NT2/D1 (cell line): ENCODE measurements at regions not wholly inside any gene's neighbourhood (a gene's known extent, or its start where the extent isn't known, plus 50 kb on each side); places are given as distances from the start of the nearest gene placed in this dataset.
"Not testable (repeated sequence)": the region's sequence is repeated elsewhere in the genome, so short reads cannot be mapped to it uniquely, and the experiment has no call there.

Source experiments
- DNase-seq: peaks from one replicate; pipeline ENCODE4 v3.0.0-alpha.2; 2011; ENCODE audit warnings: low read depth, low spot score
- H3K27me3 ChIP-seq: 2 replicates; pipeline ENCODE4 v1.6.0; 2011; ENCODE audit warnings: mild to moderate bottlenecking; ENCODE audit not compliant: insufficient read length, insufficient read depth
- H3K36me3 ChIP-seq: 2 replicates; pipeline ENCODE4 v1.6.1; 2011; ENCODE audit warnings: mild to moderate bottlenecking, low read length, mixed read lengths; ENCODE audit not compliant: insufficient read depth, insufficient read length
- H3K4me1 ChIP-seq: 2 replicates; pipeline ENCODE4 v1.5.1; 2011; ENCODE audit not compliant: insufficient read depth, insufficient read length
- H3K4me3 ChIP-seq: 2 replicates; pipeline ENCODE4 v1.5.1; 2011; ENCODE audit warnings: low read depth; ENCODE audit not compliant: insufficient read length
- H3K9ac ChIP-seq: 2 replicates; pipeline ENCODE4 v1.6.0; 2011; ENCODE audit warnings: low read depth; ENCODE audit not compliant: insufficient read length
- H3K9me3 ChIP-seq: 2 replicates; pipeline ENCODE4 v1.5.1; 2011; ENCODE audit warnings: mild to moderate bottlenecking, low read length; ENCODE audit not compliant: insufficient read depth
- SUZ12 ChIP-seq: IDR thresholded peaks from 2 replicates; pipeline ENCODE4 v1.6.1; 2011; ENCODE audit not compliant: insufficient read length, insufficient read depth; ENCODE audit errors: extremely low read depth
- YY1 ChIP-seq: IDR thresholded peaks from 2 replicates; pipeline ENCODE4 v1.6.1; 2011; ENCODE audit not compliant: insufficient read length, insufficient read depth
- ZNF274 ChIP-seq: IDR thresholded peaks from 2 replicates; pipeline ENCODE4 v1.6.1; 2011; ENCODE audit warnings: mild to moderate bottlenecking, low read depth, low read length

- no peak for DNase-seq
Observed at GRCh38 chr15:100769975-100770340, 109.7 kb upstream of the ALDH1A3 start.

DNA sequence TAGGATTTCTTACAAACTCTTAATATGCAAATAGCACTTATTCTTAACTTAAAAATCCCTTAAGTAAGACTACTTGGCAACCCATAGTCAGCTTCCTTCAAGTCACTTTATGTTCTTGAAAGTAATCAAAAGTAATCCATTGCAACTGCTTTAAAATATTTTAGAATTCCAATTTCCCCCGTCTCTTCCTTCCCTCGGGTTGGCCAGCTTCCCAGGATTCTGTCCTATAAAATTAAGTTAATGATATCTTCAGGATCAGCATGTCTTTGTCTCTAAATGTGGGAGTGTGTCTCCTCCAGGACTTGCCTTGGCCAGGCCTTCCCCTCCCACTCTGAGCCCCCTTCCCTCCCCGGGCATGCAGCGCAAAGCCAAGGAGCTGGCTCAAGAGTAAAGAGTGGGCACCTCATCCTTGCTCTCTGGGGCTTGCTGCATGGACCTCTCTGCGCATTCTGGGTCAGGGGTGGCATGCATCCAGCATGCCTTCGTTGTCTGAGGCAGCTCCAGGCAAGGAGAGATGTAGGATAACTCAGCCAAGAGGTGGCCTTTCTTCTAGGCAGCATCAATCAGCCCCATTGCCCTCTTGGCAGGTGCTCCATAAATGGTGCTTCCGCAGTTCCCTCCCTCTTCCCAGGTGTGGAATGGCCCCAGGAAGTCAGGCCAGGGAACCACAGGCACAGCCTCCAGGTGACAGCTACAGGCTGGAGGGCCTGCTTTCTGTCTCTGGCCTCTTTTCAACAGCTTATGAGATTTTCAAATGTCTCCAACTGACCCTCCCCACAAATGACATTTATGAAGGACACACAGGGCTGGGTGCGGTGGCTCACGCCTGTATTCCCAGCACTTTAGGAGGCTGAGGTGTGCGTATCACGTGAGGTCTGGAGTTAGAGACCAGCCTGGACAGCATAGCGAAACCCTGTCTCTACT is 108.7 kb upstream of the ALDH1A3 start:
- no peak for DNase-seq
- H3K36me3 ChIP-seq: no peaks in the 10 kb centered on the region
- H3K4me3 ChIP-seq: no peak overlapping the region
- no peaks in the 10 kb centered on the region for H3K27me3 ChIP-seq
- peaks cover 6% of the 10 kb centered on the region for H3K4me1 ChIP-seq
- TF ChIP-seq SUZ12 (no peak), ZNF274 (no peak), YY1 (no peak)
- H3K9ac ChIP-seq: no peak overlapping the region
- H3K9me3 ChIP-seq: peaks cover 11% of the 10 kb centered on the region; the same call in 1 of the 2 replicates

More at GRCh38 chr15:100769975-100770340, 109.7 kb upstream of the ALDH1A3 start:
- H3K36me3 ChIP-seq: no peaks in the 10 kb centered on the region
- H3K4me1 ChIP-seq: peaks cover 6% of the 10 kb centered on the region
- no peak overlapping the region for H3K9ac ChIP-seq
- TF ChIP-seq ZNF274: no peak
- no peak for TF ChIP-seq SUZ12
- no peak for TF ChIP-seq YY1
- no peaks in the 10 kb centered on the region for H3K27me3 ChIP-seq
- H3K4me3 ChIP-seq: no peak overlapping the region
- H3K9me3 ChIP-seq: 0 out of 2 replicates have a peak, but pooled peaks cover 2% of the 10 kb centered on the region

DNA sequence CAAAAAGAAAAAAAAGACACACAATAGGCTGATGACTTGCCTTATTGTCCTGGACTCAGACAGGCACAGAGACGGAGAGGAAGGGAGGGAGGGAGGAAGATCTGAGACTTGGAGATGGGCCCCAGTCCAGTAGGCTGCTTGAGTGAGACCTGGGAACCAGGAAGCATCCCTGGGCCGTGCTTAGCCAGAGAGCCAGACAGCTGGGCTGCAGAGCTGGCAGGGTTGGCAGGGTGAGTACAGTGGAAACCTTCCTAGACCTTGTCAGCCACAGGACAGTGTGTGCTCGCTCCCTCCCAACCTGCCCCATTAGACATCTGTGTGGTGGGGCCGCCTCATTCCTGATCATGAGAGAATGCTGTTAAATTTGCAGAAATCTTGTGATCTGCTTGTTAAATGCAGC is 107.9 kb upstream of the ALDH1A3 start:
- DNase-seq: no peak
- TF ChIP-seq YY1 (no peak), ZNF274 (no peak), SUZ12 (no peak)
- peaks cover 6% of the 10 kb centered on the region for H3K4me1 ChIP-seq

GRCh38 chr15:100772478-100772877 is 107.2 kb upstream of the ALDH1A3 start:
- no peak for TF ChIP-seq ZNF274
- no peak for TF ChIP-seq YY1
- TF ChIP-seq SUZ12: no peak
- Histone ChIP-seq H3K27me3 (no peaks in the 10 kb centered on the region), H3K9me3 (peaks cover 12% of the 10 kb centered on the region; the same call in 1 of the 2 replicates), H3K36me3 (no peaks in the 10 kb centered on the region), H3K4me1 (peaks cover 6% of the 10 kb centered on the region), H3K9ac (no peak overlapping the region), H3K4me3 (no peak overlapping the region)
- no peak for DNase-seq

More for the DNA sequence above, 107.9 kb upstream of the ALDH1A3 start:
- Histone ChIP-seq H3K27me3 (no peaks in the 10 kb centered on the region), H3K9me3 (peaks cover 12% of the 10 kb centered on the region; the same call in 1 of the 2 replicates), H3K9ac (no peak overlapping the region), H3K4me3 (no peak overlapping the region), H3K36me3 (no peaks in the 10 kb centered on the region)

DNA sequence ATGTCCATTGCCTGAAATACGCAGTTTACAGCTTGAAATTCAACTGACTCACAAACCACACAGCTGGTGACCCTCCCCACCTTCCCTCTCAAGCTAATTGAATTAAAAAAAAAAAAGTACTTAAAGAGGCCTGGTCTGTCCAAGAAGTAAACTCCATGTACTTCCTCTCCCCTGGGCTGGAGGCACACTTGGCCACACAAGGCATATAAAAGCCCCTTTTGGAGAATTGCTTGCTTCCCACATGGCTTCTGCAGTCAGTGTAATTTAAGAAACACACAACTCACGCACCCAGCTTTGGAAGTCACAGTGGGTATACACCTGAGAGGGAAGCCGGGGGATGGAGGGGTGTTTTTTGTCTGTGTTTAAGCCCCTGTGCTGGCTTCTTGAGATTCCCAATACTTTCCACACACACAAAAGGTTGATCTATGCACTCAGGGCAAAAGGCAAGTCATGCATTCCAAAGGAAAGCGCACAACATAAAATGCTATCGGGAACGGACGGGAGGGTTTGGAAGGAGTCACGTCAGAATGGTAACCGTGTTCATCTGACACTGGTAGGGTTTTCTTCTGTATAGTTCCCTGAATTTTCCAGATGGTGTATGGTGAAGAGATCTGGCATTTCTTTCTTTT is 106.6 kb upstream of the ALDH1A3 start:
- Histone ChIP-seq H3K36me3 (no peaks in the 10 kb centered on the region), H3K4me3 (no peak overlapping the region), H3K9me3 (peaks cover 12% of the 10 kb centered on the region; the same call in 1 of the 2 replicates), H3K9ac (peak overlapping the region; percentile 8), H3K4me1 (peaks cover 6% of the 10 kb centered on the region), H3K27me3 (no peaks in the 10 kb centered on the region)
- TF ChIP-seq ZNF274 (no peak), YY1 (no peak), SUZ12 (no peak)
- no peak for DNase-seq

DNA sequence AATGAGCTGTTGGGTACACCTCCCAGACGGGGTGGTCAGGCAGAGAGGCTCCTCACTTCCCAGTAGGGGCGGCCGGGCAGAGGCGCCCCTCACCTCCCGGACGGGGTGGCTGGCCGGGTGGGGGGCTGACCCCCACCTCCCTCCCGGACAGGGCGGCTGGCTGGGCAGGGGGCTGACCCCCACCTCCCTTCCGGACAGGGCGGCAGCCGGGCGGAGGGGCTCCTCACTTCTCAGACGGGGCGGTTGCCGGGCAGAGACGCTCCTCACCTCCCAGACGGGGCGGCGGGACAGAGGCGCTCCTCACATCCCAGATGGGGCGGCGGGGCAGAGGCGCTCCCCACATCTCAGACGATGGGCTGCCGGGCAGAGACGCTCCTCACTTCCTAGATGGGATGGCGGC is 105.6 kb upstream of the ALDH1A3 start:
- not testable (repeated sequence) for H3K4me3 ChIP-seq, H3K27me3 ChIP-seq, H3K4me1 ChIP-seq, H3K36me3 ChIP-seq, H3K9ac ChIP-seq, DNase-seq
- H3K9me3 ChIP-seq: peaks cover 12% of the 10 kb centered on the region; the same call in 1 of the 2 replicates

DNA sequence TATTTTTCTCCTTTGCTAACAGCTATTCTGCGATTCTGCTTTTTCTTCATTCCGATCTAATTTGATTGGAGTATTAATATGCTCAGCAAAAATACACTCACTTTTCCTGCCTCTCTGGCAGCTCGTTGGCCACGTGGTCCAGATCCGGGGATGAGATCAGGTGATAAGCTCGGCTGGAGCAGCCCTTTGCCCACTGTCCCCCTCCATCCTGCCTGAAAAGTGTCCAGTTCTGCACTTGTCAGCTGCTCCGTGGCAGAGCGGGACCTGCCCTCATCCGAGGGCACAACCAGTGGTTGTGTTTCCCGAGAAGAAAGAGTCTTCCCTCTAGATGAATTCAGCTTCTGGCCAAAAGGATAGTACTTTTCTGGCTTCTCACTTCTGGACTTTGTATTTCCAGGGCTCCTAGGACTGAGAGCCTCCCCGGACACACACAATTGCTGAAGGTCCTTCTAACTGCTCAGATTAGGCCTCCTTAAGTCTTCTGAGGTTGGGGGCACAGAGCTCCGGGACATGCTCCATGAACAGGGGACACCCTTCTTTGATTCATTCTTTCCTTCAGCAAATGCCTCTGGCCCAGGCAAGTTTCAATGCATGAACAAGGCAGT is 103.9 kb upstream of the ALDH1A3 start:
- no peak for DNase-seq
- TF ChIP-seq YY1 (no peak), ZNF274 (no peak), SUZ12 (no peak)
- H3K9me3 ChIP-seq: peaks cover 12% of the 10 kb centered on the region; the same call in 1 of the 2 replicates
- no peaks in the 10 kb centered on the region for H3K36me3 ChIP-seq
- no peaks in the 10 kb centered on the region for H3K27me3 ChIP-seq
- peaks cover 6% of the 10 kb centered on the region for H3K4me1 ChIP-seq
- no peak overlapping the region for H3K4me3 ChIP-seq
- H3K9ac ChIP-seq: no peak overlapping the region
